Fibroblast of mammary gland (primary cell): ENCODE measurements at regions not wholly inside any gene's neighbourhood (a gene's known extent, or its start where the extent isn't known, plus 50 kb on each side); places are given as distances from the start of the nearest gene placed in this dataset.

Experiments
- DNase-seq: peaks from one replicate; pipeline ENCODE4 v3.0.0-alpha.2; 2010; ENCODE audit warnings: low read depth
- H3K4me3 ChIP-seq: 2 replicates; pipeline ENCODE4 v1.5.1; 2011; ENCODE audit warnings: low read depth, mild to moderate bottlenecking, low read length, moderate library complexity; ENCODE audit not compliant: control insufficient read depth
- CTCF ChIP-seq: conservative IDR thresholded peaks from 2 replicates; pipeline ENCODE4 v1.5.1; 2011; ENCODE audit warnings: low read depth, low read length, inconsistent platforms; ENCODE audit not compliant: control insufficient read depth, insufficient read depth

GRCh38 chr12:74339211-74339610, 198.4 kb upstream of the ATXN7L3B start:
- H3K4me3 ChIP-seq, result no peak overlapping the region
- TF ChIP-seq CTCF, result no peak
- no peak for DNase-seq

- DNase-seq, result peak; percentile 76
- TF ChIP-seq CTCF, result no peak
- H3K4me3 ChIP-seq, result no peak overlapping the region
Measured at GRCh38 chr12:74349925-74350324, 187.7 kb upstream of the ATXN7L3B start.

GRCh38 chr12:74365178-74365964, 172.3 kb upstream of the ATXN7L3B start:
- H3K4me3 ChIP-seq, result no peak overlapping the region
- DNase-seq, result peak; percentile 68
- TF ChIP-seq CTCF, result peak; percentile 67

- no peak overlapping the region for H3K4me3 ChIP-seq
- DNase-seq, result no peak
- TF ChIP-seq CTCF, result no peak
Measured at GRCh38 chr12:74370608-74371216, 166.9 kb upstream of the ATXN7L3B start.

GRCh38 chr12:74379114-74379513, 158.5 kb upstream of the ATXN7L3B start:
- no peak for TF ChIP-seq CTCF
- no peak for DNase-seq
- H3K4me3 ChIP-seq, result no peak overlapping the region

GRCh38 chr12:74381958-74382357, 155.7 kb upstream of the ATXN7L3B start:
- TF ChIP-seq CTCF, result no peak
- no peak for DNase-seq
- H3K4me3 ChIP-seq, result no peak overlapping the region
